ENCODE measurements at regions not wholly inside any gene's neighbourhood (a gene's known extent, or its start where the extent isn't known, plus 50 kb on each side); places are given as distances from the start of the nearest gene placed in this dataset.
"Not testable (repeated sequence)": the region's sequence is repeated elsewhere in the genome, so short reads cannot be mapped to it uniquely, and the experiment has no call there.

- no peak overlapping the region for H3K4me3 Mint-ChIP-seq
- H3K4me1 Mint-ChIP-seq: peaks cover 41% of the 10 kb centered on the region
- peaks cover 41% of the 10 kb centered on the region for H3K27me3 Mint-ChIP-seq (ENCODE audit: low read depth, poor library complexity)
- H3K9me3 Mint-ChIP-seq: no peaks in the 10 kb centered on the region
- H3K27ac Mint-ChIP-seq: no peak overlapping the region
- no peaks in the 10 kb centered on the region for H3K36me3 Mint-ChIP-seq (ENCODE audit: low read depth)
- TF ChIP-seq, protein P1, sequence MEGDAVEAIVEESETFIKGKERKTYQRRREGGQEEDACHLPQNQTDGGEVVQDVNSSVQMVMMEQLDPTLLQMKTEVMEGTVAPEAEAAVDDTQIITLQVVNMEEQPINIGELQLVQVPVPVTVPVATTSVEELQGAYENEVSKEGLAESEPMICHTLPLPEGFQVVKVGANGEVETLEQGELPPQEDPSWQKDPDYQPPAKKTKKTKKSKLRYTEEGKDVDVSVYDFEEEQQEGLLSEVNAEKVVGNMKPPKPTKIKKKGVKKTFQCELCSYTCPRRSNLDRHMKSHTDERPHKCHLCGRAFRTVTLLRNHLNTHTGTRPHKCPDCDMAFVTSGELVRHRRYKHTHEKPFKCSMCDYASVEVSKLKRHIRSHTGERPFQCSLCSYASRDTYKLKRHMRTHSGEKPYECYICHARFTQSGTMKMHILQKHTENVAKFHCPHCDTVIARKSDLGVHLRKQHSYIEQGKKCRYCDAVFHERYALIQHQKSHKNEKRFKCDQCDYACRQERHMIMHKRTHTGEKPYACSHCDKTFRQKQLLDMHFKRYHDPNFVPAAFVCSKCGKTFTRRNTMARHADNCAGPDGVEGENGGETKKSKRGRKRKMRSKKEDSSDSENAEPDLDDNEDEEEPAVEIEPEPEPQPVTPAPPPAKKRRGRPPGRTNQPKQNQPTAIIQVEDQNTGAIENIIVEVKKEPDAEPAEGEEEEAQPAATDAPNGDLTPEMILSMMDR (IDR thresholded peaks at IDR 0.05): no peak
- no peak for DNase-seq
Observed at GRCh38 chr16:86078121-86078600, 179.2 kb downstream of the IRF8 start.

DNA sequence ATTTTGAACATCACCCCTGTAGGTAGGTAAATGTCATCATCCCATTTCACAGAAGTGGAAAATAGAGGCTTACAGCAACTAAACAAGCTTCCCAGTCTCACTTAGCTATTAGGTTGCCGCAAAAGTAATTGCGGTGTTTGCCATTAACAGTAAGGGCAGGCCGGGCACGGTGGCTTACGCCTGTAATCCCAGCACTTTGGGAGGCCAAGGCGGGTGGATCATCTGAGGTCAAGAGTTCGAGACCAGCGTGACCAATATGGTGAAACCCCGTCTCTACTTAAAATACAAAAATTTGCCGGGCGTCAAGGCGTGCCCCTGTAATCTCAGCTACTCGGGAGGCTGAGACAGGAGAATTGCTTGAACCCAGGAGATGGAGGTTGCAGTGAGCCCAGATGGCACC lies 179.7 kb downstream of the IRF8 start:
- not testable (repeated sequence) for DNase-seq; H3K36me3 Mint-ChIP-seq (ENCODE audit: low read depth)
- H3K27me3 Mint-ChIP-seq (ENCODE audit: low read depth, poor library complexity): peaks cover 46% of the 10 kb centered on the region

GRCh38 chr16:86079255-86079885 lies 180.4 kb downstream of the IRF8 start:
- Mint-ChIP-seq H3K4me1 (peaks cover 35% of the 10 kb centered on the region), H3K27ac (no peak overlapping the region), H3K9me3 (no peaks in the 10 kb centered on the region), H3K4me3 (no peak overlapping the region), H3K36me3 (ENCODE audit: low read depth) (no peaks in the 10 kb centered on the region), H3K27me3 (ENCODE audit: low read depth, poor library complexity) (peaks cover 43% of the 10 kb centered on the region)
- no peak for DNase-seq
- TF ChIP-seq, protein P1 (IDR thresholded peaks at IDR 0.05): no peak

More for the DNA sequence above, 179.7 kb downstream of the IRF8 start:
- H3K4me1 Mint-ChIP-seq: peaks cover 41% of the 10 kb centered on the region
- H3K27ac Mint-ChIP-seq, H3K4me3 Mint-ChIP-seq, H3K9me3 Mint-ChIP-seq: not testable (repeated sequence)

- H3K4me1 Mint-ChIP-seq: peaks cover 26% of the 10 kb centered on the region
- H3K36me3 Mint-ChIP-seq (ENCODE audit: low read depth): no peaks in the 10 kb centered on the region
- H3K4me3 Mint-ChIP-seq: no peak overlapping the region
- peaks cover 46% of the 10 kb centered on the region for H3K27me3 Mint-ChIP-seq (ENCODE audit: low read depth, poor library complexity)
- no peaks in the 10 kb centered on the region for H3K9me3 Mint-ChIP-seq
- TF ChIP-seq, protein P1 (IDR thresholded peaks at IDR 0.05): no peak
- DNase-seq: no peak
- no peak overlapping the region for H3K27ac Mint-ChIP-seq
Observed at GRCh38 chr16:86080131-86080875, 181.3 kb downstream of the IRF8 start.

DNA sequence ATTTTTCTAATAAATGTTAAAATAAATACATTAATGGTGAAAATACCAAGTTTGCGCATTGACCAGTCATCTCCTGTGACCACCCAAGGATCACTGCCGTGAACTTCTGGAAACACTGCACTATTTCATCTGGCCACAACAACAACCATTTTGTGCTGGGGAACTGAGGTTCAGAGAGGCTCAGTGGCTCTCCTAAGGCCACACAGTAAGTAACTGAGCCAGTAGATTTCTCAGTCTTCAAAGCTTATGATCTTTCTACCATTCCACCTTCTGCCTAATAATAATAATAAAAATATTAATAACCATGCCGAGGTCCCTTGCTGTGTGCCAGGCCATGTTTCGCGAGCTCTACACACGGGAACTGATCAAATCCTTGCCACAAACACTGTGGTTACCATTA lies 182.0 kb downstream of the IRF8 start:
- H3K27ac Mint-ChIP-seq: no peak overlapping the region
- peaks cover 20% of the 10 kb centered on the region for H3K4me1 Mint-ChIP-seq
- no peak for DNase-seq
- H3K27me3 Mint-ChIP-seq (ENCODE audit: low read depth, poor library complexity): peaks cover 43% of the 10 kb centered on the region
- TF ChIP-seq, protein P1 (IDR thresholded peaks at IDR 0.05): no peak
- H3K36me3 Mint-ChIP-seq (ENCODE audit: low read depth): no peaks in the 10 kb centered on the region
- no peaks in the 10 kb centered on the region for H3K9me3 Mint-ChIP-seq
- no peak overlapping the region for H3K4me3 Mint-ChIP-seq

GRCh38 chr16:86082418-86083030 lies 183.6 kb downstream of the IRF8 start:
- Mint-ChIP-seq H3K4me1 (peaks cover 22% of the 10 kb centered on the region), H3K4me3 (no peak overlapping the region), H3K9me3 (no peaks in the 10 kb centered on the region), H3K36me3 (ENCODE audit: low read depth) (no peaks in the 10 kb centered on the region), H3K27ac (no peak overlapping the region), H3K27me3 (ENCODE audit: low read depth, poor library complexity) (peaks cover 49% of the 10 kb centered on the region)
- no peak for DNase-seq
- TF ChIP-seq, protein P1 (IDR thresholded peaks at IDR 0.05): no peak

Data from nephron progenitor cell (in vitro differentiated cells).